Thyroid gland (tissue), 4 donors: ENCODE measurements at regions not wholly inside any gene's neighbourhood (a gene's known extent, or its start where the extent isn't known, plus 50 kb on each side); places are given as distances from the start of the nearest gene placed in this dataset.
A peak's percentile ranks its signal among the peaks of the same experiment; 100 is the strongest.

Experiments used
- DNase-seq, 2 donors: peaks; one replicate each; pipeline ENCODE4 v3.0.0-alpha.2; 2019
- H3K27ac ChIP-seq, 3 donors: fragments of 200-600 bp; sonication (generic); 1 replicate in 2 of 3; 2 replicates in 1 of 3; pipeline ENCODE4 v1.5.1; 2016 to 2019; ENCODE audit warnings: mild to moderate bottlenecking in 1 of 3, moderate library complexity in 1 of 3
- H3K27me3 ChIP-seq: fragments of 200-600 bp; sonication (generic); one replicate; pipeline ENCODE4 v1.5.1; 2019
- H3K36me3 ChIP-seq, 2 donors: fragments of 200-600 bp; sonication (generic); one replicate each; pipeline ENCODE4 v1.5.1; 2016 to 2019
- H3K4me1 ChIP-seq, 2 donors: fragments of 200-600 bp; sonication (generic); one replicate each; pipeline ENCODE4 v1.5.1; 2017 to 2019
- H3K4me3 ChIP-seq, 3 donors: fragments of 200-600 bp; sonication (generic); replicated peaks in 1 of 3; 1 replicate in 2 of 3; 2 replicates in 1 of 3; pipeline ENCODE4 v1.5.1; 2016; ENCODE audit warnings: mild to moderate bottlenecking in 1 of 3
- H3K9me3 ChIP-seq: fragments of 200-600 bp; sonication (generic); one replicate; pipeline ENCODE4 v1.5.1; 2017
- POLR2A ChIP-seq, 2 donors: fragments of 450-650 bp; IDR thresholded peaks; one replicate each; pipeline ENCODE4 v1.6.1; 2017; ENCODE audit warnings: antibody characterized with exemption in 2 of 2, mild to moderate bottlenecking in 2 of 2, moderate library complexity in 1 of 2
- WGBS, 2 donors: methylation state at CpG; one replicate each; pipeline ENCODE4 v1.1.5; 2017; 5-methylcytosine and 5-hydroxymethylcytosine counted together
- intact Hi-C: fragments of 100-400 bp; cut with DNase I; formaldehyde crosslinking; loops from one replicate; pipeline ENCODE4 v1.15.1; 2023
- TF ChIP-seq, protein P1 (sequence below), 6 experiments: fragments of 200-600 bp in 3 of 6; fragments of 450-650 bp in 3 of 6; sonication (generic) in 3 of 6; IDR thresholded peaks; one replicate each; pipeline ENCODE4 v1.5.1; 2016 to 2019; ENCODE audit warnings: antibody characterized with exemption in 6 of 6, mild to moderate bottlenecking in 2 of 6, inconsistent platforms in 1 of 6, moderate library complexity in 1 of 6

DNA sequence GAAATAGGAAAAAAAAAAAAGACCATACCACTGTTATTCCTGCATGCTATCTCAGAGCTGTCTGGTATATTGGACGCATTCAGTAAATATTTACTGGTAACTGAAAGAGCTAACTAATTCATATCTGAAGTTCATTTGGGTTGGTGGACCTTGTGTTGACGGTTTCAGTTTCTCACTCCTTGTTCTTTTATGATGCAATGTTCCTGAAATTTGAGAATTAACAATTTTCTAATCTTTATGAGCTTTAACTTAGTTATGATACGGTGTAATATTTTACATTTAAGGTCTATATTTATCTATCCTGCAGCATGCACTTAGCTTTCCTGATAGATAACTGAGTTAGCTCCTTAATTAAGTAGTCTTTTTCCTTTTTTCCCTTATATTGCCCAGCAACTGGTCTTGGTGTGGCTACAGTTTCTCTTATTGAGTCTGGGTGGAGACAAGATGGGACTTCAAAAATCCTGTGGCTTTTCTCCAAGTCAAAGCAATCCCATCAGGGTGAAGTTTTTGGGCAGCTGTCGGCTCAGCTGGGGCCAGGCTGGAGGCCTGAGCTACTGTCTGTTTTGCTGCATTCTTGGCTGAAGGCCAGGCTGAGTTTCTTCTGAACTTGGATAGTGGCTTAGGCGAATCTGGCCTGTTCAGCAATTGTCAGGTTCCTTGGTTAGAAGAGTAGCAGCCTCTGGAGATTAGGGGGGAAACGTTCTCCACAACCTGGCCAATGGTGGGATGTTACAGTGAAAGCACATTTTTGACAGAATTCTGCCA lies 78.4 kb upstream of the MEX3C start:
- WGBS, 2 donors, result 53 to 57% methylated on average over 6 of the region's 6 CpGs
- DNase-seq, result peak; percentile 61 to 76

DNA sequence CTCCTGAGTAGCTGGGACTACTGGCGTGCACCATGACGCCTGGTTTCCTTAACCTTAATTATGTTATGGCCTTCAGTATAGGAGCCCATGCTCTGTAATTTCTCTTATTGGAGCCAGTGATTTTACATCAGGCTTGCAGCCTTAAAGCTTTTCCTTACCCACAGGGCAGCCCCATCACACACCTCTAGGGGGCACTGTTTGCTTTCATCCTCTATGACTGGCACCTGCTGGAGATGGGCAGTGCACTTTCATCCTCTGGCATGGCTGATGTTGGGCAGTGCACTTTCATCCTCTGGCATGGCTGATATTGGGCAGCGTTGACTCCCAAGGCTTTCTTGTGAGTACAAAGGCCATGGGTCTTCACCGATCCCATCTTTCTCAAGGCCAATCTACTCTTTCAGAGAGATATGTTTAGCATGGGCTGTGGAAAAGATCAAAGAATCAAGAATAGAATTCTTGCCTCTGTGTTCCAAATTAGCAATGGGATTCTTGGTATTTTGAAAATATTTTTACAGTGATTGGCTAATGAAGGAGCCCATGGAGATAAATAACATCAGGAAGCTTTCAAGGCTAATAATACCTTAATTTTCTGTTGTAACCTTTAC lies 80.7 kb upstream of the MEX3C start:
- H3K36me3 ChIP-seq, result no peaks in the 10 kb centered on the region
- H3K9me3 ChIP-seq, result no peaks in the 10 kb centered on the region
- no peak overlapping the region for H3K27ac ChIP-seq
- H3K27me3 ChIP-seq, result no peaks in the 10 kb centered on the region
- 80 to 84% methylated on average over 4 of the region's 4 CpGs for WGBS, 2 donors
- DNase-seq, result peak in 1 of 2 donors; percentile 2
- TF ChIP-seq POLR2A (IDR thresholded peaks at IDR 0.05), result no peak
- TF ChIP-seq, protein P1, sequence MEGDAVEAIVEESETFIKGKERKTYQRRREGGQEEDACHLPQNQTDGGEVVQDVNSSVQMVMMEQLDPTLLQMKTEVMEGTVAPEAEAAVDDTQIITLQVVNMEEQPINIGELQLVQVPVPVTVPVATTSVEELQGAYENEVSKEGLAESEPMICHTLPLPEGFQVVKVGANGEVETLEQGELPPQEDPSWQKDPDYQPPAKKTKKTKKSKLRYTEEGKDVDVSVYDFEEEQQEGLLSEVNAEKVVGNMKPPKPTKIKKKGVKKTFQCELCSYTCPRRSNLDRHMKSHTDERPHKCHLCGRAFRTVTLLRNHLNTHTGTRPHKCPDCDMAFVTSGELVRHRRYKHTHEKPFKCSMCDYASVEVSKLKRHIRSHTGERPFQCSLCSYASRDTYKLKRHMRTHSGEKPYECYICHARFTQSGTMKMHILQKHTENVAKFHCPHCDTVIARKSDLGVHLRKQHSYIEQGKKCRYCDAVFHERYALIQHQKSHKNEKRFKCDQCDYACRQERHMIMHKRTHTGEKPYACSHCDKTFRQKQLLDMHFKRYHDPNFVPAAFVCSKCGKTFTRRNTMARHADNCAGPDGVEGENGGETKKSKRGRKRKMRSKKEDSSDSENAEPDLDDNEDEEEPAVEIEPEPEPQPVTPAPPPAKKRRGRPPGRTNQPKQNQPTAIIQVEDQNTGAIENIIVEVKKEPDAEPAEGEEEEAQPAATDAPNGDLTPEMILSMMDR (IDR thresholded peaks at IDR 0.05), result no peak
- H3K4me3 ChIP-seq, result no peak overlapping the region
- H3K4me1 ChIP-seq, result no peaks in the 10 kb centered on the region
- intact Hi-C loops, result no loop called here

More for the DNA sequence above, 78.4 kb upstream of the MEX3C start:
- Histone ChIP-seq H3K27ac (no peak overlapping the region), H3K27me3 (no peaks in the 10 kb centered on the region), H3K4me3 (no peak overlapping the region), H3K36me3 (no peaks in the 10 kb centered on the region), H3K9me3 (no peaks in the 10 kb centered on the region), H3K4me1 (no peaks in the 10 kb centered on the region)
- no peak for TF ChIP-seq POLR2A (IDR thresholded peaks at IDR 0.05)
- TF ChIP-seq, protein P1 (IDR thresholded peaks at IDR 0.05), result no peak
- intact Hi-C loops, result no loop called here

GRCh38 chr18:51279367-51279984 lies 82.0 kb upstream of the MEX3C start:
- no peak for TF ChIP-seq POLR2A (IDR thresholded peaks at IDR 0.05)
- TF ChIP-seq, protein P1 (IDR thresholded peaks at IDR 0.05), result no peak
- Histone ChIP-seq H3K9me3 (no peaks in the 10 kb centered on the region), H3K4me1 (no peaks in the 10 kb centered on the region), H3K36me3 (no peaks in the 10 kb centered on the region), H3K27me3 (no peaks in the 10 kb centered on the region), H3K27ac (no peak overlapping the region), H3K4me3 (no peak overlapping the region)
- 76 to 85% methylated on average over 2 of the region's 2 CpGs for WGBS, 2 donors
- intact Hi-C loops, result no loop called here
- no peak for DNase-seq

- WGBS, 2 donors, result 70 to 73% methylated on average over 5 of the region's 5 CpGs
- TF ChIP-seq, protein P1 (IDR thresholded peaks at IDR 0.05), result no peak
- TF ChIP-seq POLR2A (IDR thresholded peaks at IDR 0.05), result no peak
- Histone ChIP-seq H3K36me3 (no peaks in the 10 kb centered on the region), H3K9me3 (no peaks in the 10 kb centered on the region), H3K27me3 (no peaks in the 10 kb centered on the region), H3K27ac (no peak overlapping the region), H3K4me1 (no peaks in the 10 kb centered on the region), H3K4me3 (no peak overlapping the region)
- DNase-seq, result no peak
- intact Hi-C loops, result no loop called here
These were observed 90.5 kb upstream of the MEX3C start for GRCh38 chr18:51287818-51288508.
